RPMI7951 (cell line): ENCODE measurements at regions not wholly inside any gene's neighbourhood (a gene's known extent, or its start where the extent isn't known, plus 50 kb on each side); places are given as distances from the start of the nearest gene placed in this dataset.

Experiments
- DNase-seq: peaks from one replicate; pipeline ENCODE4 v3.0.0-alpha.2; 2012; ENCODE audit warnings: low read depth

- no peak for DNase-seq
These were observed 53.5 kb upstream of the TSHZ3 start for GRCh38 chr19:31402529-31403316.

GRCh38 chr19:31406106-31406505 is 56.9 kb upstream of the TSHZ3 start:
- no peak for DNase-seq

- DNase-seq, result peak; percentile 92
These were observed 59.4 kb upstream of the TSHZ3 start for GRCh38 chr19:31408460-31409124.

GRCh38 chr19:31413353-31413752 is 64.1 kb upstream of the TSHZ3 start:
- no peak for DNase-seq

GRCh38 chr19:31415322-31415721 is 66.1 kb upstream of the TSHZ3 start:
- DNase-seq, result no peak

- no peak for DNase-seq
These were observed 67.3 kb upstream of the TSHZ3 start for GRCh38 chr19:31416548-31416947.

- DNase-seq, result no peak
These were observed 68.8 kb upstream of the TSHZ3 start for GRCh38 chr19:31418055-31418454.

GRCh38 chr19:31418692-31419430 is 69.6 kb upstream of the TSHZ3 start:
- no peak for DNase-seq

- no peak for DNase-seq
These were observed 70.7 kb upstream of the TSHZ3 start for GRCh38 chr19:31419871-31420445.

GRCh38 chr19:31421082-31421481 is 71.8 kb upstream of the TSHZ3 start:
- no peak for DNase-seq

- DNase-seq, result no peak
These were observed 72.6 kb upstream of the TSHZ3 start for GRCh38 chr19:31421856-31422255.

GRCh38 chr19:31423896-31424295 is 74.7 kb upstream of the TSHZ3 start:
- no peak for DNase-seq

- no peak for DNase-seq
These were observed 75.8 kb upstream of the TSHZ3 start for GRCh38 chr19:31424861-31425620.

- DNase-seq, result no peak
These were observed 78.6 kb upstream of the TSHZ3 start for GRCh38 chr19:31427857-31428256.

- DNase-seq, result no peak
These were observed 81.1 kb upstream of the TSHZ3 start for GRCh38 chr19:31430381-31430780.

- peak; percentile 34 for DNase-seq
These were observed 83.1 kb upstream of the TSHZ3 start for GRCh38 chr19:31432201-31432810.

GRCh38 chr19:31436121-31436776 is 87.0 kb upstream of the TSHZ3 start:
- peak; percentile 79 for DNase-seq

- DNase-seq, result no peak
These were observed 89.4 kb upstream of the TSHZ3 start for GRCh38 chr19:31438401-31439269.

GRCh38 chr19:31439270-31439573 is 90.0 kb upstream of the TSHZ3 start:
- DNase-seq, result no peak

- DNase-seq, result no peak
These were observed 95.7 kb upstream of the TSHZ3 start for GRCh38 chr19:31444931-31445330.
